ENCODE measurements at regions not wholly inside any gene's neighbourhood (a gene's known extent, or its start where the extent isn't known, plus 50 kb on each side); places are given as distances from the start of the nearest gene placed in this dataset.

DNA sequence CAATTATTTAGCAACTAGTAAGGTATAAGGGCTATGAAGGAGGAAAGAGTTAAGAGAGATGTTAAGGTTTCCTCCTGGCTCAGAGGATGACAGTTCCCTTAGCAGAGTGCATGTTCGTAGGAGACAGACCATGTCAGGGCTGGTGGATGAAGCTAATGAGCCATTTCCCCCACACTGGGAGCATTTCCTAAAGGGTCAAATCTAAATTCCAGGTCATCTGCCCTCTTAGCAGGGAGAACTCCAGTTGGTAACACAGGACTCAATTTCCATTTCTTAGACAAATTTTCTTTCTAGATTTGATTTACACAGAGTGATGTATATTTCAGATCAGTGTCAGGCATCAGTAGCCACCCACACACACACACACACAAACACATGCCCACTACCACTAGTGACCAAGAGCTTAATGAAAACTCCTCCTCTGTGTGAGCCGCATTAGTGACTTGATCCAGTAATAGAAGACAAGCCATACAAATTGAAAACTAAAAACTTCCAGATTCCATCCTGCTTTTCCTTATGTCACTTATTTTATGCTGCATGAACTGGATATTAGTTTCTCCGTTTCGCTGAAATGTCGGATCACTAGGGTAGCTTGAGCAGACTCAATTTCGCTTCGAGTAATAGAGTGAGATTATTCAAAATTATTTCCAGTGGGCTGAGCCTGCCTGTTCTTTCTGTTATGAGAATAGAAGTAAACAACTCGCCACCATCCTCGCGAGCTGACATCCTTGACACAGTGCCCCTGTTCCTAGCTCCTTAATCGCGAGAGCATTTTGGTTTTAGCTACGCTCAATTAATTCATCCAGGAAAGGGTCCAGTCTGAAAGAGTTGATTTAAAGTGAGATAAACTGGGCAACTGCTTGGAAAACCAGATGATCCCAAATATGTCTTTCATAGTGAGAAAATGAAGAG is 582.6 kb downstream of the SOX6 start:
- Histone ChIP-seq H3K18ac (ENCODE audit: insufficient read length, low read depth, low read length) (no peak overlapping the region), H3K79me1 (ENCODE audit: insufficient read depth, low read depth, low read length, poor library complexity, severe bottlenecking) (no peaks in the 10 kb centered on the region), H3K27ac (ENCODE audit: insufficient read length, low read depth, low read length) (no peak overlapping the region), H3K79me2 (ENCODE audit: insufficient read depth, low read length) (no peaks in the 10 kb centered on the region), H3K23ac (ENCODE audit: insufficient read length, low read depth, low read length) (no peak overlapping the region), H3K27me3 (ENCODE audit: insufficient read depth, low read length) (no peaks in the 10 kb centered on the region), H4K8ac (replicated peaks; ENCODE audit: insufficient read length, low read depth, low read length) (no peak overlapping the region), H2AK5ac (ENCODE audit: insufficient read length, low read length) (no peak overlapping the region), H3K14ac (ENCODE audit: insufficient read depth, low read length) (0 out of 2 replicates have a peak overlapping the region, but pooled peaks have one; percentile 35), H2BK120ac (ENCODE audit: low read depth, low read length, poor library complexity, severe bottlenecking) (no peak overlapping the region), H4K5ac (ENCODE audit: insufficient read length, low read depth, low read length) (no peak overlapping the region), H3K4me1 (ENCODE audit: insufficient read depth, low read length) (no peaks in the 10 kb centered on the region), H3K9me3 (ENCODE audit: control insufficient read depth, low read depth, low read length) (no peaks in the 10 kb centered on the region), H3K9ac (ENCODE audit: extremely low read depth, insufficient read length, low read length) (no peak overlapping the region), H2BK5ac (ENCODE audit: insufficient read length, low read length) (no peak overlapping the region), H2BK20ac (ENCODE audit: low read depth, low read length, poor library complexity, severe bottlenecking) (no peak overlapping the region), H3K4ac (ENCODE audit: low read depth, low read length) (no peak overlapping the region), H3K23me2 (ENCODE audit: insufficient read length, low read depth, low read length, poor library complexity, severe bottlenecking) (no peaks in the 10 kb centered on the region), H2BK15ac (ENCODE audit: low read depth, low read length) (no peak overlapping the region), H3K56ac (ENCODE audit: insufficient read length, low read depth, low read length) (no peak overlapping the region), H4K20me1 (ENCODE audit: control insufficient read depth, insufficient read depth, insufficient read length) (no peaks in the 10 kb centered on the region), H3T11ph (ENCODE audit: low read length) (no peak overlapping the region), H4K91ac (ENCODE audit: insufficient read length, low read depth, low read length) (no peak overlapping the region), H2BK12ac (ENCODE audit: insufficient read length, low read depth, low read length) (no peak overlapping the region), H2AFZ (ENCODE audit: low read length) (no peak overlapping the region), H3K4me2 (ENCODE audit: insufficient read depth, insufficient read length, low read length) (no peak overlapping the region)
- Mint-ChIP-seq H3K4me1 (peaks cover 0 to 12% of the 10 kb centered on the region in 2 experiments; a peak in 2 of 4 replicates), H3K36me3 (ENCODE audit: insufficient read depth in 1 of 3, low read depth in 3 of 3) (no peaks in the 10 kb centered on the region), H3K27me3 (ENCODE audit: low read depth) (no peaks in the 10 kb centered on the region; the same call in none of the 2 replicates), H3K27ac (peak overlapping the region in 1 of 3 experiments; percentile 4; a peak in 2 of 7 replicates), H3K9me3 (no peaks in the 10 kb centered on the region), H3K4me3 (no peak overlapping the region)
- WGBS (ENCODE audit: extremely low coverage, insufficient read length, low lambda C conversion rate) = no CpG with 5 or more reads among the region's 13 CpGs
- DNase-seq = no peak
- TF ChIP-seq, protein P1, sequence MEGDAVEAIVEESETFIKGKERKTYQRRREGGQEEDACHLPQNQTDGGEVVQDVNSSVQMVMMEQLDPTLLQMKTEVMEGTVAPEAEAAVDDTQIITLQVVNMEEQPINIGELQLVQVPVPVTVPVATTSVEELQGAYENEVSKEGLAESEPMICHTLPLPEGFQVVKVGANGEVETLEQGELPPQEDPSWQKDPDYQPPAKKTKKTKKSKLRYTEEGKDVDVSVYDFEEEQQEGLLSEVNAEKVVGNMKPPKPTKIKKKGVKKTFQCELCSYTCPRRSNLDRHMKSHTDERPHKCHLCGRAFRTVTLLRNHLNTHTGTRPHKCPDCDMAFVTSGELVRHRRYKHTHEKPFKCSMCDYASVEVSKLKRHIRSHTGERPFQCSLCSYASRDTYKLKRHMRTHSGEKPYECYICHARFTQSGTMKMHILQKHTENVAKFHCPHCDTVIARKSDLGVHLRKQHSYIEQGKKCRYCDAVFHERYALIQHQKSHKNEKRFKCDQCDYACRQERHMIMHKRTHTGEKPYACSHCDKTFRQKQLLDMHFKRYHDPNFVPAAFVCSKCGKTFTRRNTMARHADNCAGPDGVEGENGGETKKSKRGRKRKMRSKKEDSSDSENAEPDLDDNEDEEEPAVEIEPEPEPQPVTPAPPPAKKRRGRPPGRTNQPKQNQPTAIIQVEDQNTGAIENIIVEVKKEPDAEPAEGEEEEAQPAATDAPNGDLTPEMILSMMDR (conservative IDR thresholded peaks at IDR 0.05) = no peak

Data from H9 (cell line).